ENCODE measurements at regions not wholly inside any gene's neighbourhood (a gene's known extent, or its start where the extent isn't known, plus 50 kb on each side); places are given as distances from the start of the nearest gene placed in this dataset.

GRCh38 chr10:108753326-108753725 lies 1170.0 kb downstream of the XPNPEP1 start:
- DNase-seq (ENCODE audit: low read depth in 2 of 3, low spot score in 2 of 3), result no peak

GRCh38 chr10:108749042-108749441 lies 1174.3 kb downstream of the XPNPEP1 start:
- no peak for DNase-seq (ENCODE audit: low read depth in 2 of 3, low spot score in 2 of 3)

- DNase-seq (ENCODE audit: low read depth in 2 of 3, low spot score in 2 of 3), result no peak
These were observed 1187.2 kb downstream of the XPNPEP1 start for GRCh38 chr10:108736111-108736510.

GRCh38 chr10:108735380-108735779 lies 1187.9 kb downstream of the XPNPEP1 start:
- DNase-seq (ENCODE audit: low read depth in 2 of 3, low spot score in 2 of 3), result no peak

GRCh38 chr10:108721874-108722273 lies 1201.4 kb downstream of the XPNPEP1 start:
- no peak for DNase-seq (ENCODE audit: low read depth in 2 of 3, low spot score in 2 of 3)

GRCh38 chr10:108716352-108716751 lies 1207.0 kb downstream of the XPNPEP1 start:
- no peak for DNase-seq (ENCODE audit: low read depth in 2 of 3, low spot score in 2 of 3)

- no peak for DNase-seq (ENCODE audit: low read depth in 2 of 3, low spot score in 2 of 3)
These were observed 1213.2 kb downstream of the XPNPEP1 start for GRCh38 chr10:108709927-108710722.

- DNase-seq (ENCODE audit: low read depth in 2 of 3, low spot score in 2 of 3), result no peak
These were observed 1214.9 kb downstream of the XPNPEP1 start for GRCh38 chr10:108708363-108708762.

GRCh38 chr10:108696792-108697477 lies 1226.4 kb downstream of the XPNPEP1 start:
- DNase-seq (ENCODE audit: low read depth in 2 of 3, low spot score in 2 of 3), result no peak

- no peak for DNase-seq (ENCODE audit: low read depth in 2 of 3, low spot score in 2 of 3)
These were observed 1232.2 kb downstream of the XPNPEP1 start for GRCh38 chr10:108691126-108691525.

GRCh38 chr10:108690530-108690929 lies 1232.8 kb downstream of the XPNPEP1 start:
- no peak for DNase-seq (ENCODE audit: low read depth in 2 of 3, low spot score in 2 of 3)

GRCh38 chr10:108689891-108690290 lies 1233.4 kb downstream of the XPNPEP1 start:
- DNase-seq (ENCODE audit: low read depth in 2 of 3, low spot score in 2 of 3), result no peak

GRCh38 chr10:108688314-108688713 lies 1235.0 kb downstream of the XPNPEP1 start:
- no peak for DNase-seq (ENCODE audit: low read depth in 2 of 3, low spot score in 2 of 3)

- no peak for DNase-seq (ENCODE audit: low read depth in 2 of 3, low spot score in 2 of 3)
These were observed 1237.3 kb downstream of the XPNPEP1 start for GRCh38 chr10:108685863-108686531.

- no peak for DNase-seq (ENCODE audit: low read depth in 2 of 3, low spot score in 2 of 3)
These were observed 1238.9 kb downstream of the XPNPEP1 start for GRCh38 chr10:108684431-108684830.

- no peak for DNase-seq (ENCODE audit: low read depth in 2 of 3, low spot score in 2 of 3)
These were observed 1249.6 kb downstream of the XPNPEP1 start for GRCh38 chr10:108673741-108674140.

- DNase-seq (ENCODE audit: low read depth in 2 of 3, low spot score in 2 of 3), result no peak
These were observed 1259.7 kb downstream of the XPNPEP1 start for GRCh38 chr10:108663587-108663986.

- no peak for DNase-seq (ENCODE audit: low read depth in 2 of 3, low spot score in 2 of 3)
These were observed 1260.3 kb downstream of the XPNPEP1 start for GRCh38 chr10:108662975-108663374.

GRCh38 chr10:108655057-108655456 lies 1268.3 kb downstream of the XPNPEP1 start:
- no peak for DNase-seq (ENCODE audit: low read depth in 2 of 3, low spot score in 2 of 3)

GRCh38 chr10:108653531-108653930 lies 1269.8 kb downstream of the XPNPEP1 start:
- DNase-seq (ENCODE audit: low read depth in 2 of 3, low spot score in 2 of 3), result no peak

GRCh38 chr10:108639010-108639409 lies 1284.3 kb downstream of the XPNPEP1 start:
- no peak for DNase-seq (ENCODE audit: low read depth in 2 of 3, low spot score in 2 of 3)

GRCh38 chr10:108638225-108638624 lies 1285.1 kb downstream of the XPNPEP1 start:
- DNase-seq (ENCODE audit: low read depth in 2 of 3, low spot score in 2 of 3), result no peak
